SK-N-SH (cell line): ENCODE measurements at regions not wholly inside any gene's neighbourhood (a gene's known extent, or its start where the extent isn't known, plus 50 kb on each side); places are given as distances from the start of the nearest gene placed in this dataset.

Experiments used
- CTCF ChIA-PET: fragments of 300-600, 350-600 bp; formaldehyde crosslinking; extraction: SDS; loops from one replicate; lab custom pipeline; 2021; lab: Yijun Ruan, JAX
- POLR2A ChIA-PET: fragments of 350-600 bp; sonication (Branson Sonifier 250); formaldehyde crosslinking; extraction: SDS; loops from one replicate; lab custom pipeline; 2020; ENCODE audit warnings: antibody characterized with exemption, inconsistent platforms; lab: Yijun Ruan, JAX
- DNase-seq: peaks from one replicate; pipeline ENCODE4 v3.0.0; 2012
- H2AFZ ChIP-seq: fragments of 200-600 bp; sonication (generic); 2 replicates; pipeline ENCODE4 v1.8.1; 2016; ENCODE audit warnings: antibody characterized with exemption, mild to moderate bottlenecking, low read depth
- H3F3A ChIP-seq: fragments of 200-600 bp; sonication (generic); replicated peaks from 2 replicates; pipeline ENCODE3; 2016; ENCODE audit warnings: antibody characterized with exemption, mild to moderate bottlenecking; ENCODE audit not compliant: insufficient read depth
- H3K27ac ChIP-seq, 2 experiments: fragments of 200-500 bp in 1 of 2; fragments of 200-600 bp in 1 of 2; sonication (Bioruptor generic) in 1 of 2; sonication (generic), shearing (Covaris generic) in 1 of 2; 2 replicates each; pipeline versions ENCODE4 v1.5.1 to v1.6.1; 2014 to 2016; ENCODE audit warnings: low read depth in 2 of 2, inconsistent platforms in 1 of 2, low read length in 1 of 2, mild to moderate bottlenecking in 1 of 2, mixed read lengths in 1 of 2
- H3K27me3 ChIP-seq: fragments of 200-600 bp; sonication (generic), shearing (Covaris generic); 2 replicates; pipeline ENCODE4 v1.6.1; 2016; ENCODE audit warnings: mixed run types; ENCODE audit not compliant: insufficient read depth
- H3K36me3 ChIP-seq, 2 experiments: fragments of 200-500 bp in 1 of 2; fragments of 200-600 bp in 1 of 2; sonication (Bioruptor generic) in 1 of 2; sonication (generic) in 1 of 2; replicated peaks in 1 of 2; 2 replicates each; pipeline versions ENCODE3 to v1.5.1; 2014 to 2016; ENCODE audit warnings: low read length in 1 of 2, mild to moderate bottlenecking in 1 of 2; ENCODE audit not compliant: insufficient read depth in 2 of 2, control insufficient read depth in 1 of 2
- H3K4me1 ChIP-seq, 2 experiments: fragments of 200-500 bp in 1 of 2; fragments of 200-600 bp in 1 of 2; sonication (Bioruptor generic) in 1 of 2; sonication (generic), shearing (Covaris generic) in 1 of 2; 2 replicates each; pipeline versions ENCODE4 v1.5.1 to v1.6.1; 2014 to 2016; ENCODE audit warnings: low read depth in 1 of 2, low read length in 1 of 2, mixed run types in 1 of 2; ENCODE audit not compliant: insufficient read depth in 2 of 2, control insufficient read depth in 1 of 2
- H3K4me2 ChIP-seq: fragments of 200-600 bp; sonication (generic), shearing (Covaris generic); 2 replicates; pipeline ENCODE4 v1.6.1; 2017; ENCODE audit warnings: mixed run types
- H3K4me3 ChIP-seq, 2 experiments: fragments of 200-500 bp in 1 of 2; fragments of 200-600 bp in 1 of 2; sonication (Bioruptor generic) in 1 of 2; sonication (generic), shearing (Covaris generic) in 1 of 2; 2 replicates each; pipeline versions ENCODE4 v1.5.1 to v1.8.1; 2014 to 2016; ENCODE audit warnings: low read depth in 2 of 2, inconsistent platforms in 1 of 2, low read length in 1 of 2, mild to moderate bottlenecking in 1 of 2, mixed read lengths in 1 of 2, moderate library complexity in 1 of 2
- H3K79me2 ChIP-seq: fragments of 200-600 bp; sonication (generic); 2 replicates; pipeline ENCODE4 v1.8.1; 2017; ENCODE audit warnings: mild to moderate bottlenecking; ENCODE audit not compliant: insufficient read depth
- H3K9ac ChIP-seq: fragments of 200-600 bp; sonication (generic); 2 replicates; pipeline ENCODE4 v1.6.1; 2017; ENCODE audit warnings: mixed run types
- H3K9me2 ChIP-seq: fragments of 200-600 bp; sonication (generic); 2 replicates; pipeline ENCODE4 v1.6.1; 2017; ENCODE audit warnings: mixed run types
- H3K9me3 ChIP-seq: fragments of 200-600 bp; sonication (generic); 2 replicates; pipeline ENCODE4 v1.6.1; 2017; ENCODE audit warnings: mixed run types, mild to moderate bottlenecking, moderate library complexity
- H4K20me1 ChIP-seq: fragments of 200-600 bp; sonication (generic); 2 replicates; pipeline ENCODE4 v1.6.1; 2017; ENCODE audit warnings: mild to moderate bottlenecking, mixed run types; ENCODE audit not compliant: insufficient read depth
- CTCF ChIP-seq: fragments of 200-600 bp; sonication (generic); IDR thresholded peaks from 2 replicates; pipeline ENCODE4 v1.6.1; 2017; ENCODE audit warnings: antibody characterized with exemption, mild to moderate bottlenecking, moderate library complexity
- ELF1 ChIP-seq: IDR thresholded peaks from 2 replicates; pipeline ENCODE4 v1.4.0; 2012
- FOSL2 ChIP-seq: IDR thresholded peaks from 2 replicates; pipeline ENCODE4 v1.4.0; 2012; ENCODE audit warnings: low read depth, mild to moderate bottlenecking, moderate library complexity, borderline replicate concordance
- GABPA ChIP-seq: IDR thresholded peaks from 2 replicates; pipeline ENCODE4 v1.4.0; 2012; ENCODE audit warnings: low read depth, mild to moderate bottlenecking
- GATA2 ChIP-seq: sonication (generic); formaldehyde crosslinking; IDR thresholded peaks from 2 replicates; pipeline ENCODE4 v1.5.0; 2020; ENCODE audit warnings: mild to moderate bottlenecking, missing genetic modification reagents
- JUND ChIP-seq: IDR thresholded peaks from 2 replicates; pipeline ENCODE4 v1.4.0; 2012
- MXI1 ChIP-seq: IDR thresholded peaks from 2 replicates; pipeline ENCODE4 v1.6.1; 2012; ENCODE audit warnings: mild to moderate bottlenecking, low read depth, low read length, improper control_type of control experiment
- NFIC ChIP-seq: IDR thresholded peaks from 2 replicates; pipeline ENCODE4 v1.4.0; 2012; ENCODE audit warnings: borderline replicate concordance
- NRF1 ChIP-seq: IDR thresholded peaks from 2 replicates; pipeline ENCODE4 v1.6.1; 2012; ENCODE audit warnings: low read depth, mild to moderate bottlenecking, low read length
- PBX3 ChIP-seq: IDR thresholded peaks from 2 replicates; pipeline ENCODE4; 2012
- POLR2AphosphoS5 ChIP-seq: IDR thresholded peaks from 2 replicates; pipeline ENCODE4 v1.6.1; 2012; ENCODE audit warnings: low read depth, low read length
- REST ChIP-seq: IDR thresholded peaks from 2 replicates; pipeline ENCODE4 v1.6.1; 2012; ENCODE audit warnings: mild to moderate bottlenecking, low read depth, low read length, moderate library complexity
- RXRA ChIP-seq: IDR thresholded peaks from 2 replicates; pipeline ENCODE4 v1.4.0; 2012; ENCODE audit warnings: low read depth, mild to moderate bottlenecking, borderline replicate concordance
- SIN3A ChIP-seq: IDR thresholded peaks from 2 replicates; pipeline ENCODE4 v1.6.1; 2012; ENCODE audit warnings: low read depth, mild to moderate bottlenecking, low read length, moderate library complexity, borderline replicate concordance
- TAF1 ChIP-seq: IDR thresholded peaks from 2 replicates; pipeline ENCODE4 v1.6.1; 2012; ENCODE audit warnings: low read depth, mild to moderate bottlenecking, low read length, moderate library complexity, borderline replicate concordance
- TEAD4 ChIP-seq: IDR thresholded peaks from 2 replicates; pipeline ENCODE4 v1.4.0; 2012; ENCODE audit warnings: mild to moderate bottlenecking, borderline replicate concordance; ENCODE audit not compliant: insufficient read depth
- YY1 ChIP-seq: IDR thresholded peaks from 2 replicates; pipeline ENCODE4 v1.4.0; 2012; ENCODE audit warnings: low read depth, mild to moderate bottlenecking
- WGBS: methylation state at CpG from one replicate; pipeline ENCODE4 v1.1.6; 2017; ENCODE audit warnings: low lambda C conversion rate; 5-methylcytosine and 5-hydroxymethylcytosine counted together
- TF ChIP-seq, protein P1 (sequence below): fragments of 150-350 bp; IDR thresholded peaks from 2 replicates; pipeline ENCODE4 v1.6.1; 2016; ENCODE audit warnings: mild to moderate bottlenecking, low read depth, low read length

DNA sequence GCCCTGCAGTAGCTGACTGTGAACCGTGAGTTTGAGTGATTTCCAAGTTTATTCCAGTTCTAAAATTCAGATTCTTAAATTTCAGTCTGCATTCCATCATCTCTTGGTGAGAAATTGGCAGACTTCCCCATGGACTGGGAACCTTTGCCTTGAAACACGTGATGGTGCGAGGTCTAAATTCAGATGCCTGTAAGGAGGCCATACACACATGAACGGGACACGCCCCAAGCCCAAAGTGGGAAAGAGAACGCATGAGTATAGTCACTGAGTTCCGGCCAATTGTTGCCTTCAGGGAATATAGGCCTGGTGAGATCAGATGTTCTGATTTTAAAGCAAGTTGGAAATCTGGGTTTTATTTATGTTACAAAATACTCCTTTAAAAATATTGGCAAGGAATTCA is 1084.4 kb upstream of the WWC1 start:
- Histone ChIP-seq H3K9ac (no peak overlapping the region), H3K9me3 (no peaks in the 10 kb centered on the region), H4K20me1 (no peaks in the 10 kb centered on the region), H3F3A (no peaks in the 10 kb centered on the region), H3K4me2 (no peak overlapping the region), H3K4me1 (no peaks in the 10 kb centered on the region; a peak in 1 of 4 replicates), H3K4me3 (no peak overlapping the region), H3K36me3 (no peaks in the 10 kb centered on the region), H3K27me3 (no peaks in the 10 kb centered on the region), H3K9me2 (no peaks in the 10 kb centered on the region), H3K27ac (no peak overlapping the region), H2AFZ (no peak overlapping the region), H3K79me2 (no peaks in the 10 kb centered on the region)
- ChIA-PET POLR2A (no interaction called here), CTCF (no interaction called here)
- 70% methylated on average over 7 of the region's 7 CpGs for WGBS
- TF ChIP-seq NFIC, result no peak
- no peak for DNase-seq

- Histone ChIP-seq H3K79me2 (no peaks in the 10 kb centered on the region), H3K27me3 (no peaks in the 10 kb centered on the region), H3K9me3 (no peaks in the 10 kb centered on the region), H3K4me3 (no peak overlapping the region), H2AFZ (no peak overlapping the region), H4K20me1 (no peaks in the 10 kb centered on the region), H3K9me2 (no peaks in the 10 kb centered on the region), H3F3A (no peaks in the 10 kb centered on the region), H3K4me2 (no peak overlapping the region), H3K9ac (no peak overlapping the region), H3K36me3 (no peaks in the 10 kb centered on the region), H3K4me1 (no peaks in the 10 kb centered on the region; a peak in 1 of 4 replicates), H3K27ac (no peak overlapping the region; a peak in 2 of 4 replicates)
- TF ChIP-seq JUND (no peak), NRF1 (no peak), YY1 (no peak), RXRA (no peak), SIN3A (no peak), CTCF (no peak), TAF1 (no peak), MXI1 (no peak), PBX3 (no peak), TEAD4 (no peak), GATA2 (no peak), FOSL2 (no peak), GABPA (no peak), POLR2AphosphoS5 (no peak), REST (no peak), ELF1 (no peak)
- TF ChIP-seq, protein P1, sequence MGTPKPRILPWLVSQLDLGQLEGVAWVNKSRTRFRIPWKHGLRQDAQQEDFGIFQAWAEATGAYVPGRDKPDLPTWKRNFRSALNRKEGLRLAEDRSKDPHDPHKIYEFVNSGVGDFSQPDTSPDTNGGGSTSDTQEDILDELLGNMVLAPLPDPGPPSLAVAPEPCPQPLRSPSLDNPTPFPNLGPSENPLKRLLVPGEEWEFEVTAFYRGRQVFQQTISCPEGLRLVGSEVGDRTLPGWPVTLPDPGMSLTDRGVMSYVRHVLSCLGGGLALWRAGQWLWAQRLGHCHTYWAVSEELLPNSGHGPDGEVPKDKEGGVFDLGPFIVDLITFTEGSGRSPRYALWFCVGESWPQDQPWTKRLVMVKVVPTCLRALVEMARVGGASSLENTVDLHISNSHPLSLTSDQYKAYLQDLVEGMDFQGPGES, result no peak
- 46% methylated on average over 4 of the region's 4 CpGs for WGBS
- ChIA-PET CTCF (interaction anchor here (0.6 kb wide), 1 partner anchor 149 kb away, joined by 3 read pairs; no protein-coding TSS in a partner anchor), POLR2A (no interaction called here)
- DNase-seq, result no peak
These were observed 1082.5 kb upstream of the WWC1 start for GRCh38 chr5:167208911-167209310.
